Right lobe of liver (tissue), 4 donors: ENCODE measurements at regions not wholly inside any gene's neighbourhood (a gene's known extent, or its start where the extent isn't known, plus 50 kb on each side); places are given as distances from the start of the nearest gene placed in this dataset.

Experiments
- POLR2A ChIP-seq: fragments of 450-650 bp; IDR thresholded peaks from one replicate; pipeline ENCODE4 v1.6.1; 2017; ENCODE audit warnings: antibody characterized with exemption, mild to moderate bottlenecking
- TF ChIP-seq, protein P1 (sequence below), 4 donors: fragments of 200-600 bp in 3 of 4; fragments of 450-650 bp in 1 of 4; IDR thresholded peaks; one replicate each; pipeline versions ENCODE4 v1.5.1 to v1.8.0; 2016 to 2022; ENCODE audit warnings: antibody characterized with exemption in 4 of 4, mild to moderate bottlenecking in 2 of 4
- donor health status: DM: no; HTN: no; CAD: no.
- donor health status: DM: no; HTN: no; CAD: no.
- donor health status: DM: no; HTN: yes; CAD: no.

DNA sequence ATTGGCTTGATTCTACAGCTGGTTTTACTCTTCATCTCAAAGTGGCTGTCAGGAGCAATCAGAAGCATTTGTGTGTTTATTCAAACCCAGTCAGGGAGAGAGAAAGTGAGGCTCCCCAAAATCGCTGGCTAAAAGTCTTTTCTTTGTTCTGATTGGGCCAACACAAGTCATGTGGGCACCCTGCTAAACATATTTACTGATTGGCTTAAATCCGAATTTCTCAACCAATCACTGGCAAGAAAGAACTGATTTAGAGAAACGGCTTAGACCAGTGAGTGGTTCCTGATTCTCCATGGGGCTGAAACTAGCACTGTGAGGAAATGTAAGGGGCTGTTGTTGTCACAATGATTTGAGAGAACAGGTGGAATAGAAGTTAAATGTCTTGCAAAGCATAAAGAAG is 98.9 kb upstream of the PDZRN3 start:
- TF ChIP-seq, protein P1, sequence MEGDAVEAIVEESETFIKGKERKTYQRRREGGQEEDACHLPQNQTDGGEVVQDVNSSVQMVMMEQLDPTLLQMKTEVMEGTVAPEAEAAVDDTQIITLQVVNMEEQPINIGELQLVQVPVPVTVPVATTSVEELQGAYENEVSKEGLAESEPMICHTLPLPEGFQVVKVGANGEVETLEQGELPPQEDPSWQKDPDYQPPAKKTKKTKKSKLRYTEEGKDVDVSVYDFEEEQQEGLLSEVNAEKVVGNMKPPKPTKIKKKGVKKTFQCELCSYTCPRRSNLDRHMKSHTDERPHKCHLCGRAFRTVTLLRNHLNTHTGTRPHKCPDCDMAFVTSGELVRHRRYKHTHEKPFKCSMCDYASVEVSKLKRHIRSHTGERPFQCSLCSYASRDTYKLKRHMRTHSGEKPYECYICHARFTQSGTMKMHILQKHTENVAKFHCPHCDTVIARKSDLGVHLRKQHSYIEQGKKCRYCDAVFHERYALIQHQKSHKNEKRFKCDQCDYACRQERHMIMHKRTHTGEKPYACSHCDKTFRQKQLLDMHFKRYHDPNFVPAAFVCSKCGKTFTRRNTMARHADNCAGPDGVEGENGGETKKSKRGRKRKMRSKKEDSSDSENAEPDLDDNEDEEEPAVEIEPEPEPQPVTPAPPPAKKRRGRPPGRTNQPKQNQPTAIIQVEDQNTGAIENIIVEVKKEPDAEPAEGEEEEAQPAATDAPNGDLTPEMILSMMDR (IDR thresholded peaks at IDR 0.05), result no peak
- TF ChIP-seq POLR2A, result no peak
